HCT116 (cell line): ENCODE measurements at regions not wholly inside any gene's neighbourhood (a gene's known extent, or its start where the extent isn't known, plus 50 kb on each side); places are given as distances from the start of the nearest gene placed in this dataset.

ENCODE experiments used
- ATAC-seq: fragments of 200-7000 bp; cut with Tn5 transposase; 2 replicates; pipeline ENCODE4 v1.9.1; 2020; ENCODE audit warnings: mild to moderate bottlenecking, moderate library complexity
- BruUV-seq: library from RNA; stranded (reverse); fragments of 400-500 nt; replicated peaks from 2 replicates; lab custom pipeline; 2021; lab: Mats Ljungman, UMichigan
- CTCF ChIA-PET: fragments of 300-600 bp; sonication (Branson Sonifier 250); formaldehyde crosslinking; loops from one replicate; lab custom pipeline; 2021; ENCODE audit warnings: antibody characterized with exemption; lab: Charles Lee
- POLR2A ChIA-PET: fragments of 300-600, 350-600 bp; sonication (Branson Sonifier 250); formaldehyde crosslinking; loops from one replicate; lab custom pipeline; 2021; ENCODE audit warnings: antibody characterized with exemption; lab: Charles Lee
- RAD21 ChIA-PET, 2 experiments: fragments of 300-600 bp; sonication (Branson Sonifier 250); formaldehyde crosslinking; loops; one replicate each; lab custom pipeline; 2023; ENCODE audit warnings: low total read pairs in 2 of 2; ENCODE audit not compliant: uncharacterized antibody in 2 of 2, unreplicated experiment in 2 of 2, low non-redundant PET in 1 of 2; lab: Charles Lee
- DNase-seq: peaks from one replicate; pipeline ENCODE4 v3.0.0-alpha.2; 2010; ENCODE audit warnings: low read depth, low spot score
- H2AFZ ChIP-seq: fragments of 200-600 bp; shearing (Covaris generic), sonication (generic); 2 replicates; pipeline ENCODE4 v1.6.1; 2017; ENCODE audit warnings: low read depth, mixed run types, mixed read lengths, antibody characterized with exemption, low read length; ENCODE audit not compliant: poor library complexity, severe bottlenecking
- H3K27ac ChIP-seq: 2 replicates; pipeline ENCODE4 v1.5.1; 2012; ENCODE audit warnings: low read depth, low read length
- H3K27me3 ChIP-seq: fragments of 200-600 bp; sonication (generic); 2 replicates; pipeline ENCODE4 v1.6.1; 2016; ENCODE audit warnings: mixed run types, low read length, mixed read lengths; ENCODE audit not compliant: insufficient read depth
- H3K36me3 ChIP-seq, 2 experiments: fragments of 200-500 bp in 1 of 2; fragments of 200-600 bp in 1 of 2; sonication (Bioruptor generic) in 1 of 2; sonication (generic) in 1 of 2; 2 replicates each; pipeline versions ENCODE4 v1.5.1 to v1.6.1; 2014 to 2016; ENCODE audit warnings: low read length in 2 of 2, inconsistent platforms in 1 of 2, mixed read lengths in 1 of 2, mixed run types in 1 of 2; ENCODE audit not compliant: insufficient read depth in 2 of 2, control insufficient read depth in 1 of 2
- H3K4me1 ChIP-seq, 2 experiments: fragments of 200-600 bp in 1 of 2; sonication (generic) in 1 of 2; 2 replicates each; pipeline versions ENCODE4 v1.5.1 to v1.6.1; 2012 to 2017; ENCODE audit warnings: low read length in 2 of 2, inconsistent platforms in 1 of 2, mild to moderate bottlenecking in 1 of 2, mixed read lengths in 1 of 2, mixed run types in 1 of 2, moderate library complexity in 1 of 2; ENCODE audit not compliant: insufficient read depth in 2 of 2, control insufficient read depth in 1 of 2
- H3K4me2 ChIP-seq: fragments of 200-600 bp; sonication (generic); 2 replicates; pipeline ENCODE4 v1.6.1; 2017; ENCODE audit warnings: mixed run types, low read length, mixed read lengths
- H3K4me3 ChIP-seq, 2 experiments: fragments of 200-600 bp in 1 of 2; sonication (generic) in 1 of 2; replicated peaks in 1 of 2; 2 replicates each; pipeline ENCODE4 v1.5.1; 2011 to 2016; ENCODE audit warnings: low read length in 2 of 2, control low read depth in 1 of 2, low read depth in 1 of 2, mild to moderate bottlenecking in 1 of 2, mixed read lengths in 1 of 2, mixed run types in 1 of 2
- H3K79me2 ChIP-seq: fragments of 200-600 bp; sonication (generic); 2 replicates; pipeline ENCODE4 v1.6.1; 2017; ENCODE audit warnings: mild to moderate bottlenecking, mixed run types, low read length, moderate library complexity, mixed read lengths; ENCODE audit not compliant: insufficient read depth
- H3K9ac ChIP-seq: fragments of 200-600 bp; sonication (generic); 2 replicates; pipeline ENCODE4 v1.6.1; 2016; ENCODE audit warnings: low read length, mixed read lengths
- H3K9me2 ChIP-seq: fragments of 200-600 bp; sonication (generic), shearing (Covaris generic); 2 replicates; pipeline ENCODE4 v1.6.1; 2017; ENCODE audit warnings: mixed run types, mild to moderate bottlenecking, moderate library complexity; ENCODE audit not compliant: insufficient read depth
- H3K9me3 ChIP-seq, 2 experiments: fragments of 200-500 bp in 1 of 2; fragments of 200-600 bp in 1 of 2; sonication (Bioruptor generic) in 1 of 2; sonication (generic) in 1 of 2; 2 replicates each; pipeline ENCODE4 v1.6.1; 2014 to 2017; ENCODE audit warnings: low read length in 2 of 2, mixed read lengths in 2 of 2, inconsistent platforms in 1 of 2, low read depth in 1 of 2, mild to moderate bottlenecking in 1 of 2, mixed run types in 1 of 2, moderate library complexity in 1 of 2; ENCODE audit not compliant: control insufficient read depth in 1 of 2, insufficient read depth in 1 of 2
- H4K20me1 ChIP-seq: fragments of 200-600 bp; sonication (generic), shearing (Covaris generic); 2 replicates; pipeline ENCODE4 v1.6.1; 2017; ENCODE audit warnings: mixed run types, mild to moderate bottlenecking, moderate library complexity; ENCODE audit not compliant: insufficient read depth
- CBX3 ChIP-seq: IDR thresholded peaks from 2 replicates; pipeline ENCODE4 v1.6.1; 2012; ENCODE audit warnings: low read depth
- EGR1 ChIP-seq: IDR thresholded peaks from 2 replicates; pipeline ENCODE4 v1.6.1; 2012; ENCODE audit warnings: low read depth
- ELF1 ChIP-seq: IDR thresholded peaks from 2 replicates; pipeline ENCODE4 v1.6.1; 2012; ENCODE audit warnings: low read depth, borderline replicate concordance
- EZH2 ChIP-seq: fragments of 200-600 bp; sonication (generic); IDR thresholded peaks from 2 replicates; pipeline ENCODE4 v1.6.1; 2017; ENCODE audit warnings: antibody characterized with exemption, mixed run types
- FOSL1 ChIP-seq: IDR thresholded peaks from 2 replicates; pipeline ENCODE4 v1.6.1; 2012; ENCODE audit warnings: low read depth
- POLR2AphosphoS5 ChIP-seq: IDR thresholded peaks from 2 replicates; pipeline ENCODE4 v1.6.1; 2011; ENCODE audit warnings: mild to moderate bottlenecking, low read depth, low read length, moderate library complexity
- REST ChIP-seq: IDR thresholded peaks from 2 replicates; pipeline ENCODE4 v1.6.1; 2012; ENCODE audit warnings: low read depth
- SP1 ChIP-seq: IDR thresholded peaks from 2 replicates; pipeline ENCODE4 v1.6.1; 2012; ENCODE audit warnings: low read depth
- SRF ChIP-seq: IDR thresholded peaks from 2 replicates; pipeline ENCODE4 v1.6.1; 2012; ENCODE audit warnings: low read depth
- TCF7L2 ChIP-seq: IDR thresholded peaks from 2 replicates; pipeline ENCODE4 v1.7.0; 2011; ENCODE audit warnings: borderline replicate concordance, inconsistent platforms; ENCODE audit not compliant: insufficient read depth, insufficient read length; ENCODE audit errors: extremely low read depth
- YY1 ChIP-seq: IDR thresholded peaks from 2 replicates; pipeline ENCODE4 v1.6.1; 2011; ENCODE audit warnings: low read length, low read depth, moderate library complexity, mild to moderate bottlenecking; ENCODE audit not compliant: insufficient replicate concordance; ENCODE audit errors: extremely low read depth
- ZNF274 ChIP-seq: fragments of 200-500 bp; sonication (Bioruptor generic); IDR thresholded peaks from 2 replicates; pipeline ENCODE4 v1.6.1; 2014; ENCODE audit warnings: mild to moderate bottlenecking, low read depth, low read length, inconsistent platforms
- intact Hi-C: fragments of 100-400 bp; cut with micrococcal nuclease; formaldehyde crosslinking; loops from 2 replicates; pipeline ENCODE4 v1.10.0; 2022
- TF ChIP-seq, protein P1 (sequence below): IDR thresholded peaks from 2 replicates; pipeline ENCODE4 v1.6.1; 2012
- TF ChIP-seq, protein P2 (sequence below), 3 experiments: fragments of 200-600 bp in 1 of 3; sonication (generic) in 1 of 3; IDR thresholded peaks in 2 of 3; conservative IDR thresholded peaks in 1 of 3; 2 replicates each; pipeline ENCODE4 v1.5.1; 2012 to 2017; ENCODE audit warnings: low read depth in 2 of 3, low read length in 2 of 3, antibody characterized with exemption in 1 of 3, borderline replicate concordance in 1 of 3, control low read depth in 1 of 3, mild to moderate bottlenecking in 1 of 3, mixed read lengths in 1 of 3, mixed run types in 1 of 3, moderate library complexity in 1 of 3; ENCODE audit not compliant: insufficient read depth in 1 of 3

DNA sequence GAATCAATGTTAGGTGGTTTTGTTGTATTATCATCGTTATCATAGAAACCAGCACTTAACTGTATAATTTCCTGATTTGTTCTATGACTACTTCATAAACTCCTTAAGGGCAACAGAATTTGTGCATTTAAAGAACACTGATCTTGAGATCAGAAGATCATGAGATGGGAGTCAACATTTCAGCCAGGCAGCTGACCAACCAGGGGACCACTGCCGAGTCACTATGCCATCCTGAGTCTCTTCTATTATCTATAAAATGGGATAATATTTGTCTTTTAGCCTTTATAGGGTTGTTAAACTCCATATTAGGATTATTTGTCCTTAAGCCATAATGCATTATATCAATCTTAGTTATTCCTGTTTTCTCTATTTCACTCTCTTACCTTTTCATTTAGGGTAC lies 261.7 kb downstream of the GPAM start:
- H3K9me3 ChIP-seq = no peaks in the 10 kb centered on the region
- intact Hi-C loops = no loop called here
- H3K79me2 ChIP-seq = no peaks in the 10 kb centered on the region
- H2AFZ ChIP-seq = no peak overlapping the region
- H3K4me2 ChIP-seq = no peak overlapping the region
- TF ChIP-seq, protein P1, sequence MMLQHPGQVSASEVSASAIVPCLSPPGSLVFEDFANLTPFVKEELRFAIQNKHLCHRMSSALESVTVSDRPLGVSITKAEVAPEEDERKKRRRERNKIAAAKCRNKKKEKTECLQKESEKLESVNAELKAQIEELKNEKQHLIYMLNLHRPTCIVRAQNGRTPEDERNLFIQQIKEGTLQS = no peak
- TF ChIP-seq, protein P2, sequence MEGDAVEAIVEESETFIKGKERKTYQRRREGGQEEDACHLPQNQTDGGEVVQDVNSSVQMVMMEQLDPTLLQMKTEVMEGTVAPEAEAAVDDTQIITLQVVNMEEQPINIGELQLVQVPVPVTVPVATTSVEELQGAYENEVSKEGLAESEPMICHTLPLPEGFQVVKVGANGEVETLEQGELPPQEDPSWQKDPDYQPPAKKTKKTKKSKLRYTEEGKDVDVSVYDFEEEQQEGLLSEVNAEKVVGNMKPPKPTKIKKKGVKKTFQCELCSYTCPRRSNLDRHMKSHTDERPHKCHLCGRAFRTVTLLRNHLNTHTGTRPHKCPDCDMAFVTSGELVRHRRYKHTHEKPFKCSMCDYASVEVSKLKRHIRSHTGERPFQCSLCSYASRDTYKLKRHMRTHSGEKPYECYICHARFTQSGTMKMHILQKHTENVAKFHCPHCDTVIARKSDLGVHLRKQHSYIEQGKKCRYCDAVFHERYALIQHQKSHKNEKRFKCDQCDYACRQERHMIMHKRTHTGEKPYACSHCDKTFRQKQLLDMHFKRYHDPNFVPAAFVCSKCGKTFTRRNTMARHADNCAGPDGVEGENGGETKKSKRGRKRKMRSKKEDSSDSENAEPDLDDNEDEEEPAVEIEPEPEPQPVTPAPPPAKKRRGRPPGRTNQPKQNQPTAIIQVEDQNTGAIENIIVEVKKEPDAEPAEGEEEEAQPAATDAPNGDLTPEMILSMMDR (IDR thresholded peaks at IDR 0.05 in 2 of 3, conservative IDR thresholded peaks at IDR 0.05 in 1 of 3; ENCODE audit: borderline replicate concordance in 1 of 3, insufficient read depth in 1 of 3, low read depth in 2 of 3, low read length in 2 of 3) = no peak
- TF ChIP-seq ZNF274 = no peak
- TF ChIP-seq TCF7L2 = no peak
- no peak for TF ChIP-seq CBX3
- no peak for TF ChIP-seq REST
- TF ChIP-seq YY1 = no peak
- TF ChIP-seq SRF = no peak
- TF ChIP-seq SP1 = no peak
- no peak for TF ChIP-seq EGR1
- TF ChIP-seq FOSL1 = no peak
- TF ChIP-seq EZH2 = no peak
- TF ChIP-seq POLR2AphosphoS5 = no peak
- no peak for TF ChIP-seq ELF1
- DNase-seq (no peak), ATAC-seq (no peak)
- no peak overlapping the region for H3K4me3 ChIP-seq
- no peak overlapping the region for H3K27ac ChIP-seq
- RAD21 ChIA-PET = no interaction called here
- CTCF ChIA-PET = no interaction called here
- H3K9me2 ChIP-seq = no peaks in the 10 kb centered on the region
- H3K36me3 ChIP-seq = no peaks in the 10 kb centered on the region
- POLR2A ChIA-PET = no interaction called here
- H3K4me1 ChIP-seq = no peaks in the 10 kb centered on the region
- BruUV-seq = no TSS peak
- H3K9ac ChIP-seq = no peak overlapping the region
- no peaks in the 10 kb centered on the region for H4K20me1 ChIP-seq
- peaks cover 16% of the 10 kb centered on the region; the same call in 1 of the 2 replicates for H3K27me3 ChIP-seq
